ENCODE measurements at regions not wholly inside any gene's neighbourhood (a gene's known extent, or its start where the extent isn't known, plus 50 kb on each side); places are given as distances from the start of the nearest gene placed in this dataset.
"Not testable (repeated sequence)": the region's sequence is repeated elsewhere in the genome, so short reads cannot be mapped to it uniquely, and the experiment has no call there.

DNA sequence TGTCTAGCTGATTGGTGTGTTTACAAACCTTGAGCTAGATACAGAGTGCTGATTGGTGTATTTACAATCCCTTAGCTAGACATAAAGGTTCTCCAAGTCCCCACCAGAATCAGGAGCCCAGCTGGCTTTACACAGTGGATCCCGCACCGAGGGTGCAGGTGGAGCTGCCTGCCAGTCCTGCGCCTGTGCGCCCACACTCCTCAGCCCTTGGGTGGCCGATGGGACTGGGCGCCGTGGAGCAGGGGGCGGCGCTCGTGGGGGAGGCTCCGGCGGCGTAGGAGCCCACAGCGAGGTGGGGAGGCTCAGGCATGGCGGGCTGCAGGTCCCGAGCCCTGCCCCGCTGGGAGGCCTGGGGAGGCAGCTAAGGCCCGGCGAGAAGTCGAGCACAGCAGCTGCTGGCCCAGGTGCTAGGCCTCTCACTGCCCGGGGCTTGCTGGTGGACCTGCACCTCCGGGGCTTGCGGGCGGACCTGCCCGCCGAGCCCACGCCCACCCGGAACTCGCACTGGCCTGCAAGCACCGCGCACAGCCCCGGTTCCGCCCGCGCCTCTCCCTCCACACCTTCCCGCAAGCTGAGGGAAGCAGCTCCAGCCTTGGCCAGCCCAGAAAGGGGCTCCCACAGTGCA lies 51.0 kb upstream of the CDYL start:
- H3K4me3 ChIP-seq (ENCODE audit: low read length in 3 of 3); H3K27ac ChIP-seq (ENCODE audit: low read depth, low read length); H3K9me3 ChIP-seq (ENCODE audit: control insufficient read depth in 3 of 3, low read length in 3 of 3); H3K4me1 ChIP-seq (ENCODE audit: control insufficient read depth in 3 of 3, insufficient read depth in 3 of 3, low read length in 3 of 3); H3K36me3 ChIP-seq (ENCODE audit: control insufficient read depth in 3 of 3, insufficient read depth in 3 of 3, low read length in 3 of 3); H3K27me3 ChIP-seq (ENCODE audit: control insufficient read depth in 3 of 3, insufficient read depth in 3 of 3, low read length in 3 of 3); H3K9ac ChIP-seq (ENCODE audit: low read depth in 1 of 3, low read length in 3 of 3): not testable (repeated sequence)

DNA sequence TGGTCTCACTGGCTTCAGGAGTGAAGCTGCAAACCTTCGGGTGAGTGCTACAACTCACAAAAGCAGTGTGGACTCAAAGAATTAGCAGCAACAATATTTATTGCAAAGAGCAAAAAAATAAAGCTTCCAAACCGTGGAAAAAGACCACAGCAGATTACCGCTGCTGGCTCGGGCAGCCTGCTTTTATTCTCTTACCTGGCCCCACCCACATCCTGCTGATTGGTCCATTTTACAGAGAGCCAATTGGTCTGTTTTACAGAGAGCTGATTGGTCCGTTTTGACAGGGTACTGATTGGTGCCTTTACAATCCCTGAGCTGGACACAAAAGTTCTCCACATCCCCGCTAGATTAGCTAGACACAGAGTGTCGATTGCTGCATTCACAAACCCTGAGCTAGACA lies 51.5 kb upstream of the CDYL start:
- H3K27ac ChIP-seq (ENCODE audit: low read depth, low read length); H3K4me1 ChIP-seq (ENCODE audit: control insufficient read depth in 3 of 3, insufficient read depth in 3 of 3, low read length in 3 of 3); H3K36me3 ChIP-seq (ENCODE audit: control insufficient read depth in 3 of 3, insufficient read depth in 3 of 3, low read length in 3 of 3); H3K9me3 ChIP-seq (ENCODE audit: control insufficient read depth in 3 of 3, low read length in 3 of 3); H3K9ac ChIP-seq (ENCODE audit: low read depth in 1 of 3, low read length in 3 of 3); H3K27me3 ChIP-seq (ENCODE audit: control insufficient read depth in 3 of 3, insufficient read depth in 3 of 3, low read length in 3 of 3); H3K4me3 ChIP-seq (ENCODE audit: low read length in 3 of 3): not testable (repeated sequence)

- H3K9ac ChIP-seq (ENCODE audit: low read depth in 1 of 3, low read length in 3 of 3): no peak overlapping the region
- H3K27ac ChIP-seq (ENCODE audit: low read depth, low read length): no peak overlapping the region
- no peaks in the 10 kb centered on the region for H3K36me3 ChIP-seq (ENCODE audit: control insufficient read depth in 3 of 3, insufficient read depth in 3 of 3, low read length in 3 of 3)
- H3K27me3 ChIP-seq (ENCODE audit: control insufficient read depth in 3 of 3, insufficient read depth in 3 of 3, low read length in 3 of 3): no peaks in the 10 kb centered on the region
- no peaks in the 10 kb centered on the region for H3K9me3 ChIP-seq (ENCODE audit: control insufficient read depth in 3 of 3, low read length in 3 of 3)
- no peak overlapping the region for H3K4me3 ChIP-seq (ENCODE audit: low read length in 3 of 3)
- H3K4me1 ChIP-seq (ENCODE audit: control insufficient read depth in 3 of 3, insufficient read depth in 3 of 3, low read length in 3 of 3): no peaks in the 10 kb centered on the region
Measured at GRCh38 chr6:4723383-4723782, 52.8 kb upstream of the CDYL start.

GRCh38 chr6:4721368-4721767 lies 54.8 kb upstream of the CDYL start:
- H3K9me3 ChIP-seq (ENCODE audit: control insufficient read depth in 3 of 3, low read length in 3 of 3); H3K4me1 ChIP-seq (ENCODE audit: control insufficient read depth in 3 of 3, insufficient read depth in 3 of 3, low read length in 3 of 3); H3K27ac ChIP-seq (ENCODE audit: low read depth, low read length); H3K9ac ChIP-seq (ENCODE audit: low read depth in 1 of 3, low read length in 3 of 3); H3K27me3 ChIP-seq (ENCODE audit: control insufficient read depth in 3 of 3, insufficient read depth in 3 of 3, low read length in 3 of 3); H3K4me3 ChIP-seq (ENCODE audit: low read length in 3 of 3); H3K36me3 ChIP-seq (ENCODE audit: control insufficient read depth in 3 of 3, insufficient read depth in 3 of 3, low read length in 3 of 3): not testable (repeated sequence)

DNA sequence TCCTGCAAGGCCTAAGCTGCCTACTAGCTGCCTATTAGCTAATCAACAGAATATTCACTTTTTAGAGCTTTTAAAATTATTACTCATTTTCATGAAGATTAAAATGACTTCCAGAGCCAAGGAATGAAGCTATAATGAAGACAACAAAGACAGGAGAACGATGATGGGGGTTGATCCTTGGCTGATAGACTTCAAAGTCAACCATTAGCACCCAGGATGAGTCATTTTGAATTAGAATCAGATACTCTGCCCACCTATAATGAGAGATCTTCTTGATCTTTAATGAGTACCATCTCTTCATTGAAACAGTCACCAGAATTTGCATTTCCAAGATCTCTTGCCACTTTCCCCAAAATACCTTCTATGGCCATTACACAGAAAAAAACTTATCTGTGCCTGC lies 56.7 kb upstream of the CDYL start:
- Histone ChIP-seq H3K27me3 (ENCODE audit: control insufficient read depth in 3 of 3, insufficient read depth in 3 of 3, low read length in 3 of 3) (no peaks in the 10 kb centered on the region), H3K4me3 (ENCODE audit: low read length in 3 of 3) (no peak overlapping the region), H3K4me1 (ENCODE audit: control insufficient read depth in 3 of 3, insufficient read depth in 3 of 3, low read length in 3 of 3) (no peaks in the 10 kb centered on the region), H3K36me3 (ENCODE audit: control insufficient read depth in 3 of 3, insufficient read depth in 3 of 3, low read length in 3 of 3) (no peaks in the 10 kb centered on the region), H3K9me3 (ENCODE audit: control insufficient read depth in 3 of 3, low read length in 3 of 3) (no peaks in the 10 kb centered on the region), H3K9ac (ENCODE audit: low read depth in 1 of 3, low read length in 3 of 3) (no peak overlapping the region), H3K27ac (ENCODE audit: low read depth, low read length) (no peak overlapping the region)

DNA sequence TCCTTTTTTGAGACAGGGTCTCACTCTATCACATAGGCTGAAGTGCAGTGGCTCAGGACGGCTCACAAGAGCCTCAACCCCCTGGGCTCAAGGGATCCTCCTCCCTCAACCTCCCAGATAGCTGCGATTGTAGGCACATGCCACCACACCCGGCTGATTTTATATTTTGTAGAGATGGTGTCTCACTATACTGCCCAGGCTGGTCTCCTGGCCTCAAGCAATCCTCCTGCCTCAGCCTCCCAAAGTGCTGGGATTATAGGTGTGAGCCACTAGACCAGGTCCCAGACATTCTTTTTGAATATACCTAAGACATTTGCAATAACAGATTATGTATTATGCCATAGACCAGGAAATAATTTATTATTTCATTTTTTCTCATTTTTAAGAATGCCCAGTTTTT lies 58.3 kb upstream of the CDYL start:
- Histone ChIP-seq H3K9me3 (ENCODE audit: control insufficient read depth in 3 of 3, low read length in 3 of 3) (no peaks in the 10 kb centered on the region), H3K4me1 (ENCODE audit: control insufficient read depth in 3 of 3, insufficient read depth in 3 of 3, low read length in 3 of 3) (no peaks in the 10 kb centered on the region), H3K9ac (ENCODE audit: low read depth in 1 of 3, low read length in 3 of 3) (no peak overlapping the region), H3K27me3 (ENCODE audit: control insufficient read depth in 3 of 3, insufficient read depth in 3 of 3, low read length in 3 of 3) (no peaks in the 10 kb centered on the region), H3K36me3 (ENCODE audit: control insufficient read depth in 3 of 3, insufficient read depth in 3 of 3, low read length in 3 of 3) (no peaks in the 10 kb centered on the region), H3K4me3 (ENCODE audit: low read length in 3 of 3) (no peak overlapping the region), H3K27ac (ENCODE audit: low read depth, low read length) (no peak overlapping the region)

- no peaks in the 10 kb centered on the region for H3K36me3 ChIP-seq (ENCODE audit: control insufficient read depth in 3 of 3, insufficient read depth in 3 of 3, low read length in 3 of 3)
- no peaks in the 10 kb centered on the region for H3K4me1 ChIP-seq (ENCODE audit: control insufficient read depth in 3 of 3, insufficient read depth in 3 of 3, low read length in 3 of 3)
- no peak overlapping the region for H3K27ac ChIP-seq (ENCODE audit: low read depth, low read length)
- no peak overlapping the region for H3K4me3 ChIP-seq (ENCODE audit: low read length in 3 of 3)
- no peaks in the 10 kb centered on the region for H3K27me3 ChIP-seq (ENCODE audit: control insufficient read depth in 3 of 3, insufficient read depth in 3 of 3, low read length in 3 of 3)
- H3K9me3 ChIP-seq (ENCODE audit: control insufficient read depth in 3 of 3, low read length in 3 of 3): no peaks in the 10 kb centered on the region
- no peak overlapping the region for H3K9ac ChIP-seq (ENCODE audit: low read depth in 1 of 3, low read length in 3 of 3)
Measured at GRCh38 chr6:4717124-4717523, 59.1 kb upstream of the CDYL start.

DNA sequence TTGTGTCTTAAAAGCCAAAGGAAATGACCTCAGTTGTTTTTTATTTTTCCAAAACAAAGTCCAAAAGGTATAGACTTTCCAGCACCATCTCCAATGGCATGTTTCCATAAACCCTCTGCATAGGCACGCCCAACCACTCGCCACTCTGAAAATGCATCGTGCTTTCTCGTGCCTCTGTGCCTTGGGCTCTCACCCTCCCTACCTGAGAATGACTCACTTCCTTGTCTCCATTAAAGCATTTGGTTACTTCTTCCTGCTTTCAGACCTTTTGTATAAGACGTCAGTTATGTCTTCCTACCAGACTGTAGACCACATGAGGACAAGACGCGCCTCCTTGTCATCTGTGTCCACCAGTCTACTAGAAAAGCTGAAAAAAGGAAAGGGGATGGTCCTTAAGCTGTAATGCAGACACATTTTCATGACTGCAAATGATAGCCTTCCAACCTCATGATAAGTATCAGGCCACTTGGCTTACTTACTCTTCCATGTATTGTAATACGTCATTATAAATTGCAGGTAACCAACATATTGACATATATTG lies 61.2 kb upstream of the CDYL start:
- Histone ChIP-seq H3K4me1 (ENCODE audit: control insufficient read depth in 3 of 3, insufficient read depth in 3 of 3, low read length in 3 of 3) (no peaks in the 10 kb centered on the region), H3K4me3 (ENCODE audit: low read length in 3 of 3) (no peak overlapping the region), H3K9me3 (ENCODE audit: control insufficient read depth in 3 of 3, low read length in 3 of 3) (no peaks in the 10 kb centered on the region), H3K9ac (ENCODE audit: low read depth in 1 of 3, low read length in 3 of 3) (no peak overlapping the region), H3K27me3 (ENCODE audit: control insufficient read depth in 3 of 3, insufficient read depth in 3 of 3, low read length in 3 of 3) (no peaks in the 10 kb centered on the region), H3K36me3 (ENCODE audit: control insufficient read depth in 3 of 3, insufficient read depth in 3 of 3, low read length in 3 of 3) (no peaks in the 10 kb centered on the region), H3K27ac (ENCODE audit: low read depth, low read length) (no peak overlapping the region)

- no peak overlapping the region for H3K4me3 ChIP-seq (ENCODE audit: low read length in 3 of 3)
- H3K9ac ChIP-seq (ENCODE audit: low read depth in 1 of 3, low read length in 3 of 3): no peak overlapping the region
- no peaks in the 10 kb centered on the region for H3K9me3 ChIP-seq (ENCODE audit: control insufficient read depth in 3 of 3, low read length in 3 of 3)
- no peaks in the 10 kb centered on the region for H3K27me3 ChIP-seq (ENCODE audit: control insufficient read depth in 3 of 3, insufficient read depth in 3 of 3, low read length in 3 of 3)
- no peak overlapping the region for H3K27ac ChIP-seq (ENCODE audit: low read depth, low read length)
- no peaks in the 10 kb centered on the region for H3K36me3 ChIP-seq (ENCODE audit: control insufficient read depth in 3 of 3, insufficient read depth in 3 of 3, low read length in 3 of 3)
- no peaks in the 10 kb centered on the region for H3K4me1 ChIP-seq (ENCODE audit: control insufficient read depth in 3 of 3, insufficient read depth in 3 of 3, low read length in 3 of 3)
Measured at GRCh38 chr6:4712291-4712690, 63.9 kb upstream of the CDYL start.

GRCh38 chr6:4707011-4707410 lies 69.2 kb upstream of the CDYL start:
- H3K27ac ChIP-seq (ENCODE audit: low read depth, low read length): no peak overlapping the region
- no peaks in the 10 kb centered on the region for H3K9me3 ChIP-seq (ENCODE audit: control insufficient read depth in 3 of 3, low read length in 3 of 3)
- no peaks in the 10 kb centered on the region for H3K27me3 ChIP-seq (ENCODE audit: control insufficient read depth in 3 of 3, insufficient read depth in 3 of 3, low read length in 3 of 3)

DNA sequence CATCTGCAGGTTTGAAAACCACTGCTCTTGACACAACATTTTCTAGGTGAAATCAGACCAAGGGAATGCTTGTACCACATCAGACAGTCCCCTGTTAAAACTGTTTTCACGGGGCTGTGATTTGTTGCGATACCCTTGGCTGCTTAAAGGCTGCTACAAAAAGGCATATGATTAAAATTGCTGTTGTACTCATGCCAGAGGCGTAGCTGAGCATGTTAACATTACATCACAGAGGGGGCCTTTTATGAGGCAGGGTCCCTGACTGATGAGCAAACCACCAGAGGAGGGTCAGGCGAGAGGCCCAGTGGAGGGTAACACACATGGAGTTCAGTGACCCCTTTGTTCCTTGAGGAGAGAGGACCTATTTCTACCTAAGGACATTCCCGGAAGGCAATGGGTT lies 70.4 kb upstream of the CDYL start:
- Histone ChIP-seq H3K27me3 (ENCODE audit: control insufficient read depth in 3 of 3, insufficient read depth in 3 of 3, low read length in 3 of 3) (no peaks in the 10 kb centered on the region), H3K4me1 (ENCODE audit: control insufficient read depth in 3 of 3, insufficient read depth in 3 of 3, low read length in 3 of 3) (no peaks in the 10 kb centered on the region), H3K4me3 (ENCODE audit: low read length in 3 of 3) (no peak overlapping the region), H3K36me3 (ENCODE audit: control insufficient read depth in 3 of 3, insufficient read depth in 3 of 3, low read length in 3 of 3) (no peaks in the 10 kb centered on the region), H3K9me3 (ENCODE audit: control insufficient read depth in 3 of 3, low read length in 3 of 3) (no peaks in the 10 kb centered on the region), H3K9ac (ENCODE audit: low read depth in 1 of 3, low read length in 3 of 3) (no peak overlapping the region), H3K27ac (ENCODE audit: low read depth, low read length) (no peak overlapping the region)

More at GRCh38 chr6:4707011-4707410, 69.2 kb upstream of the CDYL start:
- Histone ChIP-seq H3K4me1 (ENCODE audit: control insufficient read depth in 3 of 3, insufficient read depth in 3 of 3, low read length in 3 of 3) (no peaks in the 10 kb centered on the region), H3K4me3 (ENCODE audit: low read length in 3 of 3) (no peak overlapping the region), H3K36me3 (ENCODE audit: control insufficient read depth in 3 of 3, insufficient read depth in 3 of 3, low read length in 3 of 3) (no peaks in the 10 kb centered on the region), H3K9ac (ENCODE audit: low read depth in 1 of 3, low read length in 3 of 3) (no peak overlapping the region)
